IMR-90 (cell line): ENCODE measurements at regions not wholly inside any gene's neighbourhood (a gene's known extent, or its start where the extent isn't known, plus 50 kb on each side); places are given as distances from the start of the nearest gene placed in this dataset.

ENCODE experiments used
- ATAC-seq: fragments of 200-7000 bp; cut with Tn5 transposase; 2 replicates; pipeline ENCODE4 v1.9.1; 2020; ENCODE audit warnings: low read depth, mild to moderate bottlenecking, moderate library complexity
- BruUV-seq: library from RNA; stranded (reverse); fragments of 400-500 nt; replicated peaks from 2 replicates; lab custom pipeline; 2021; lab: Mats Ljungman, UMichigan
- CTCF ChIA-PET: fragments of 300-600 bp; formaldehyde crosslinking; extraction: SDS; loops from one replicate; lab custom pipeline; 2021; ENCODE audit warnings: antibody characterized with exemption; lab: Yijun Ruan, JAX
- POLR2A ChIA-PET: fragments of 300-600 bp; sonication (Branson Sonifier 250); formaldehyde crosslinking; loops from one replicate; lab custom pipeline; 2022; ENCODE audit warnings: antibody characterized with exemption; ENCODE audit not compliant: unreplicated experiment; lab: Charles Lee
- DNase-seq: peaks from one replicate; pipeline ENCODE4 v3.0.0; 2013
- H2AFZ ChIP-seq: replicated peaks from 2 replicates; pipeline ENCODE3; 2013; ENCODE audit warnings: low read length, mild to moderate bottlenecking; ENCODE audit not compliant: poor library complexity
- H2AK5ac ChIP-seq: 2 replicates; pipeline ENCODE4 v1.6.1; 2013; ENCODE audit warnings: low read depth, low read length, inconsistent platforms
- H2AK9ac ChIP-seq: replicated peaks from 2 replicates; pipeline ENCODE3; 2013; ENCODE audit warnings: mild to moderate bottlenecking, low read depth, low read length, moderate library complexity; ENCODE audit not compliant: poor library complexity
- H2BK120ac ChIP-seq: 2 replicates; pipeline ENCODE4 v1.6.1; 2013; ENCODE audit warnings: low read depth, low read length, inconsistent platforms
- H2BK15ac ChIP-seq: 3 replicates; pipeline ENCODE4 v1.6.1; 2013; ENCODE audit warnings: low read depth, low read length, inconsistent platforms
- H2BK20ac ChIP-seq: 2 replicates; pipeline ENCODE4 v1.6.1; 2013; ENCODE audit warnings: low read depth, mild to moderate bottlenecking, inconsistent platforms, low read length, moderate library complexity
- H2BK5ac ChIP-seq: 2 replicates; pipeline ENCODE4 v1.6.1; 2013; ENCODE audit warnings: mild to moderate bottlenecking, low read depth, low read length, inconsistent platforms; ENCODE audit not compliant: poor library complexity, severe bottlenecking
- H3K14ac ChIP-seq: replicated peaks from 2 replicates; pipeline ENCODE4 v1.6.1; 2013; ENCODE audit warnings: low read depth, low read length, inconsistent platforms
- H3K18ac ChIP-seq: 2 replicates; pipeline ENCODE4 v1.6.1; 2013; ENCODE audit warnings: low read depth, low read length, control low read depth
- H3K23ac ChIP-seq: 2 replicates; pipeline ENCODE4 v1.6.1; 2013; ENCODE audit warnings: low read depth, low read length, inconsistent platforms
- H3K27ac ChIP-seq: 2 replicates; pipeline ENCODE4 v1.5.1; 2013; ENCODE audit warnings: mild to moderate bottlenecking, control low read depth, low read length; ENCODE audit not compliant: insufficient read depth
- H3K27me3 ChIP-seq: 2 replicates; pipeline ENCODE4 v1.6.1; 2013; ENCODE audit warnings: low read length; ENCODE audit not compliant: control insufficient read depth, insufficient read depth
- H3K36me3 ChIP-seq: 2 replicates; pipeline ENCODE4 v1.6.1; 2013; ENCODE audit warnings: low read length, mixed read lengths; ENCODE audit not compliant: control insufficient read depth, insufficient read depth
- H3K4ac ChIP-seq: 2 replicates; pipeline ENCODE4 v1.6.1; 2013; ENCODE audit warnings: low read depth, low read length, inconsistent platforms
- H3K4me1 ChIP-seq: 2 replicates; pipeline ENCODE4 v1.6.1; 2013; ENCODE audit warnings: low read length, mixed read lengths; ENCODE audit not compliant: control insufficient read depth, insufficient read depth
- H3K4me2 ChIP-seq: 2 replicates; pipeline ENCODE4 v1.6.1; 2013; ENCODE audit warnings: low read depth, mild to moderate bottlenecking, control low read depth, low read length, moderate library complexity
- H3K4me3 ChIP-seq: 2 replicates; pipeline ENCODE4 v1.5.1; 2013; ENCODE audit warnings: low read depth, mild to moderate bottlenecking, control low read depth, low read length, moderate library complexity; ENCODE audit not compliant: insufficient read depth
- H3K56ac ChIP-seq: 2 replicates; pipeline ENCODE4 v1.6.1; 2013; ENCODE audit warnings: low read length, inconsistent platforms; ENCODE audit not compliant: insufficient read depth; ENCODE audit errors: extremely low read depth
- H3K79me1 ChIP-seq, 2 experiments: 2 replicates each; pipeline ENCODE4 v1.6.1; 2013; ENCODE audit warnings: low read length in 2 of 2, inconsistent platforms in 1 of 2, low read depth in 1 of 2
- H3K9ac ChIP-seq: 2 replicates; pipeline ENCODE4 v1.6.1; 2013; ENCODE audit warnings: low read depth, low read length, control low read depth
- H3K9me1 ChIP-seq: 2 replicates; pipeline ENCODE4 v1.6.1; 2013; ENCODE audit warnings: low read length, inconsistent platforms; ENCODE audit not compliant: insufficient read depth
- H3K9me3 ChIP-seq: 2 replicates; pipeline ENCODE4 v1.6.1; 2013; ENCODE audit warnings: low read length; ENCODE audit not compliant: control insufficient read depth, insufficient read depth
- H4K20me1 ChIP-seq: 2 replicates; pipeline ENCODE4 v1.6.1; 2013; ENCODE audit warnings: low read length, inconsistent platforms; ENCODE audit not compliant: insufficient read depth
- H4K5ac ChIP-seq: 2 replicates; pipeline ENCODE4 v1.6.1; 2013; ENCODE audit warnings: mild to moderate bottlenecking, low read depth, low read length, control low read depth
- H4K8ac ChIP-seq, 2 experiments: 2 replicates each; pipeline ENCODE4 v1.6.1; 2013; ENCODE audit warnings: low read depth in 2 of 2, low read length in 2 of 2, control low read depth in 1 of 2, inconsistent platforms in 1 of 2
- H4K91ac ChIP-seq: 2 replicates; pipeline ENCODE4 v1.6.1; 2013; ENCODE audit warnings: low read depth, low read length, inconsistent platforms; ENCODE audit not compliant: insufficient read depth
- BHLHE40 ChIP-seq: fragments of 150-350 bp; IDR thresholded peaks from 2 replicates; pipeline ENCODE4 v1.6.1; 2016; ENCODE audit warnings: mild to moderate bottlenecking, low read depth, low read length
- CEBPB ChIP-seq: IDR thresholded peaks from 2 replicates; pipeline ENCODE4 v1.6.1; 2012; ENCODE audit warnings: low read depth, low read length, improper control_type of control experiment
- CHD1 ChIP-seq: IDR thresholded peaks from 2 replicates; pipeline ENCODE4 v1.6.1; 2012; ENCODE audit warnings: low read depth, low read length, improper control_type of control experiment
- CTCF ChIP-seq: conservative IDR thresholded peaks from 2 replicates; pipeline ENCODE4 v1.5.1; 2012; ENCODE audit warnings: mild to moderate bottlenecking, low read depth, low read length, improper control_type of control experiment
- ELK1 ChIP-seq: fragments of 150-350 bp; IDR thresholded peaks from 2 replicates; pipeline ENCODE4 v1.6.1; 2016; ENCODE audit warnings: low read depth, mild to moderate bottlenecking, low read length, moderate library complexity, borderline replicate concordance
- FOS ChIP-seq: fragments of 150-350 bp; IDR thresholded peaks from 2 replicates; pipeline ENCODE4 v1.6.1; 2016; ENCODE audit warnings: low read depth, low read length
- MAFK ChIP-seq: IDR thresholded peaks from 2 replicates; pipeline ENCODE4 v1.6.1; 2012; ENCODE audit warnings: low read depth, low read length, improper control_type of control experiment
- MAZ ChIP-seq: IDR thresholded peaks from 2 replicates; pipeline ENCODE4 v1.6.1; 2012; ENCODE audit warnings: low read depth, mild to moderate bottlenecking, low read length, improper control_type of control experiment, moderate library complexity, borderline replicate concordance
- MXI1 ChIP-seq: IDR thresholded peaks from 2 replicates; pipeline ENCODE4 v1.6.1; 2012; ENCODE audit warnings: low read depth, mild to moderate bottlenecking, low read length, moderate library complexity, borderline replicate concordance
- NFE2L2 ChIP-seq: fragments of 150-350 bp; IDR thresholded peaks from 2 replicates; pipeline ENCODE4 v1.6.1; 2016; ENCODE audit warnings: low read depth, mild to moderate bottlenecking, low read length
- POLR2A ChIP-seq: IDR thresholded peaks from 2 replicates; pipeline ENCODE4 v1.6.1; 2012; ENCODE audit warnings: mild to moderate bottlenecking, low read depth, low read length
- RAD21 ChIP-seq: IDR thresholded peaks from 2 replicates; pipeline ENCODE4 v1.6.1; 2012; ENCODE audit warnings: low read length, improper control_type of control experiment
- RCOR1 ChIP-seq: IDR thresholded peaks from 2 replicates; pipeline ENCODE4 v1.6.1; 2012; ENCODE audit warnings: mild to moderate bottlenecking, low read length, improper control_type of control experiment; ENCODE audit not compliant: insufficient replicate concordance
- RFX5 ChIP-seq: IDR thresholded peaks from 2 replicates; pipeline ENCODE4 v1.8.0; 2012; ENCODE audit warnings: low read depth, mild to moderate bottlenecking, low read length, moderate library complexity
- SMC3 ChIP-seq: fragments of 150-350 bp; IDR thresholded peaks from 2 replicates; pipeline ENCODE4 v1.6.1; 2016; ENCODE audit warnings: low read depth, mild to moderate bottlenecking, antibody characterized with exemption, low read length, moderate library complexity
- WGBS, 2 experiments: methylation state at CpG; one replicate each; pipeline versions ENCODE4 v1.1.5 to v1.1.7; 2013; ENCODE audit warnings: missing lambda C conversion rate in 2 of 2; ENCODE audit not compliant: insufficient read length in 1 of 2; ENCODE audit errors: extremely low coverage in 2 of 2; 5-methylcytosine and 5-hydroxymethylcytosine counted together
- dilution Hi-C: fragments of 300-500 bp; cut with HindIII; formaldehyde crosslinking; loops from one replicate; pipeline ENCODE4 v1.14.3; 2018; ENCODE audit warnings: low sequenced_read_pairs; ENCODE audit not compliant: unreplicated experiment
- in situ Hi-C: fragments of 300-500 bp; cut with MboI; formaldehyde crosslinking; loops from 3 replicates; pipeline ENCODE4 v1.14.3; 2019; ENCODE audit warnings: low sequenced_read_pairs, inconsistent platforms, mixed read lengths
- intact Hi-C: fragments of 100-400 bp; cut with micrococcal nuclease; formaldehyde crosslinking; loops from 2 replicates; pipeline ENCODE4 v1.10.0; 2022
- TF ChIP-seq, protein P1 (sequence below): fragments of 150-350 bp; IDR thresholded peaks from 2 replicates; pipeline ENCODE4 v1.6.1; 2017; ENCODE audit warnings: mild to moderate bottlenecking, antibody characterized with exemption, low read length, low read depth

- Histone ChIP-seq H4K8ac (no peak overlapping the region), H2BK120ac (no peak overlapping the region), H3K4me3 (no peak overlapping the region), H3K4ac (no peak overlapping the region), H3K14ac (no peak overlapping the region), H2AK5ac (no peak overlapping the region), H3K18ac (no peak overlapping the region), H4K91ac (no peak overlapping the region), H2AK9ac (no peak overlapping the region), H4K20me1 (no peaks in the 10 kb centered on the region), H2BK15ac (no peak overlapping the region), H2BK20ac (no peak overlapping the region), H4K5ac (no peak overlapping the region), H3K9me1 (no peaks in the 10 kb centered on the region), H3K4me1 (no peaks in the 10 kb centered on the region), H3K36me3 (no peaks in the 10 kb centered on the region), H3K27ac (no peak overlapping the region), H2BK5ac (no peak overlapping the region), H3K9ac (no peak overlapping the region), H2AFZ (no peak overlapping the region), H3K79me1 (no peaks in the 10 kb centered on the region), H3K56ac (no peak overlapping the region), H3K23ac (no peak overlapping the region), H3K27me3 (no peaks in the 10 kb centered on the region), H3K9me3 (no peaks in the 10 kb centered on the region), H3K4me2 (no peak overlapping the region)
- in situ Hi-C loops: no loop called here
- dilution Hi-C loops: no loop called here
- DNase-seq (no peak), ATAC-seq (no peak)
- ChIA-PET POLR2A (no interaction called here), CTCF (no interaction called here)
- no CpG with 5 or more reads among the region's 2 CpGs for WGBS, 2 experiments
- no peak for TF ChIP-seq MXI1
- TF ChIP-seq CTCF: no peak
- no peak for TF ChIP-seq RAD21
- no peak for TF ChIP-seq BHLHE40
- no peak for TF ChIP-seq NFE2L2
- TF ChIP-seq RCOR1: no peak
- TF ChIP-seq RFX5: no peak
- TF ChIP-seq, protein P1, sequence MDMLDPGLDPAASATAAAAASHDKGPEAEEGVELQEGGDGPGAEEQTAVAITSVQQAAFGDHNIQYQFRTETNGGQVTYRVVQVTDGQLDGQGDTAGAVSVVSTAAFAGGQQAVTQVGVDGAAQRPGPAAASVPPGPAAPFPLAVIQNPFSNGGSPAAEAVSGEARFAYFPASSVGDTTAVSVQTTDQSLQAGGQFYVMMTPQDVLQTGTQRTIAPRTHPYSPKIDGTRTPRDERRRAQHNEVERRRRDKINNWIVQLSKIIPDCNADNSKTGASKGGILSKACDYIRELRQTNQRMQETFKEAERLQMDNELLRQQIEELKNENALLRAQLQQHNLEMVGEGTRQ: no peak
- no peak for TF ChIP-seq MAZ
- no peak for TF ChIP-seq FOS
- no peak for TF ChIP-seq CEBPB
- TF ChIP-seq ELK1: no peak
- no peak for TF ChIP-seq MAFK
- TF ChIP-seq SMC3: no peak
- no peak for TF ChIP-seq POLR2A
- TF ChIP-seq CHD1: no peak
- BruUV-seq: no TSS peak
- intact Hi-C loops: no loop called here
These were observed 805.7 kb downstream of the TUSC7 start for GRCh38 chr3:117515309-117515708.
